MM.1S (cell line): ENCODE measurements at regions not wholly inside any gene's neighbourhood (a gene's known extent, or its start where the extent isn't known, plus 50 kb on each side); places are given as distances from the start of the nearest gene placed in this dataset.

ENCODE experiments used
- DNase-seq: peaks from one replicate; pipeline ENCODE4 v3.0.0-alpha.2; 2015
- H2AFZ ChIP-seq: fragments of 300-600 bp; sonication (generic); 2 replicates; pipeline ENCODE4 v1.6.0; 2016; ENCODE audit warnings: antibody characterized with exemption, low read length
- H3F3A ChIP-seq: fragments of 300-600 bp; sonication (generic); 2 replicates; pipeline ENCODE4 v1.6.1; 2016; ENCODE audit warnings: mild to moderate bottlenecking, antibody characterized with exemption, low read length, moderate library complexity, mixed read lengths; ENCODE audit not compliant: insufficient read depth
- H3K27ac ChIP-seq: fragments of 300-600 bp; sonication (generic); 2 replicates; pipeline ENCODE4 v1.5.1; 2016; ENCODE audit warnings: mild to moderate bottlenecking, low read length
- H3K27me3 ChIP-seq: fragments of 300-600 bp; sonication (generic); replicated peaks from 2 replicates; pipeline ENCODE4 v1.6.0; 2016; ENCODE audit warnings: low read length; ENCODE audit not compliant: insufficient read depth
- H3K36me3 ChIP-seq: fragments of 300-600 bp; sonication (generic); replicated peaks from 2 replicates; pipeline ENCODE4 v1.6.1; 2016; ENCODE audit warnings: mild to moderate bottlenecking, low read length, mixed read lengths; ENCODE audit not compliant: insufficient read depth
- H3K4me1 ChIP-seq: fragments of 300-600 bp; sonication (generic); 2 replicates; pipeline ENCODE4 v1.6.1; 2016; ENCODE audit warnings: low read length, mixed read lengths
- H3K4me2 ChIP-seq: fragments of 300-600 bp; sonication (generic); 2 replicates; pipeline ENCODE4 v1.6.0; 2016; ENCODE audit warnings: low read depth, low read length
- H3K4me3 ChIP-seq: fragments of 300-600 bp; sonication (generic); 2 replicates; pipeline ENCODE4 v1.5.1; 2016; ENCODE audit warnings: low read length, mixed read lengths
- H3K79me2 ChIP-seq: fragments of 300-600 bp; sonication (generic); 2 replicates; pipeline ENCODE4 v1.6.1; 2016; ENCODE audit warnings: mixed run types, low read length, mixed read lengths
- H3K9ac ChIP-seq: fragments of 300-600 bp; sonication (generic); 2 replicates; pipeline ENCODE4 v1.6.1; 2016; ENCODE audit warnings: low read length, mixed read lengths
- H3K9me2 ChIP-seq: fragments of 300-600 bp; sonication (generic); replicated peaks from 2 replicates; pipeline ENCODE4 v1.6.1; 2016; ENCODE audit warnings: mild to moderate bottlenecking, low read length, mixed read lengths; ENCODE audit not compliant: insufficient read depth
- H3K9me3 ChIP-seq: fragments of 300-600 bp; sonication (generic); replicated peaks from 2 replicates; pipeline ENCODE4 v1.6.1; 2016; ENCODE audit warnings: mild to moderate bottlenecking, low read length, mixed read lengths; ENCODE audit not compliant: insufficient read depth
- H4K20me1 ChIP-seq: fragments of 300-600 bp; sonication (generic); 2 replicates; pipeline ENCODE4 v1.6.1; 2016; ENCODE audit warnings: mild to moderate bottlenecking, low read length, moderate library complexity, mixed read lengths; ENCODE audit not compliant: insufficient read depth
- EZH2 ChIP-seq: fragments of 300-600 bp; sonication (generic); optimal IDR thresholded peaks from 2 replicates; pipeline ENCODE3; 2017; ENCODE audit warnings: low read depth, mild to moderate bottlenecking, antibody characterized with exemption, low read length, mixed read lengths
- EZH2phosphoT487 ChIP-seq: fragments of 300-600 bp; sonication (generic); IDR thresholded peaks from 2 replicates; pipeline ENCODE4 v1.6.1; 2018; ENCODE audit warnings: antibody characterized with exemption, low read length
- TF ChIP-seq, protein P1 (sequence below): fragments of 300-600 bp; sonication (generic); IDR thresholded peaks from 2 replicates; pipeline ENCODE4 v1.5.1; 2016; ENCODE audit warnings: antibody characterized with exemption, low read length, mixed read lengths

DNA sequence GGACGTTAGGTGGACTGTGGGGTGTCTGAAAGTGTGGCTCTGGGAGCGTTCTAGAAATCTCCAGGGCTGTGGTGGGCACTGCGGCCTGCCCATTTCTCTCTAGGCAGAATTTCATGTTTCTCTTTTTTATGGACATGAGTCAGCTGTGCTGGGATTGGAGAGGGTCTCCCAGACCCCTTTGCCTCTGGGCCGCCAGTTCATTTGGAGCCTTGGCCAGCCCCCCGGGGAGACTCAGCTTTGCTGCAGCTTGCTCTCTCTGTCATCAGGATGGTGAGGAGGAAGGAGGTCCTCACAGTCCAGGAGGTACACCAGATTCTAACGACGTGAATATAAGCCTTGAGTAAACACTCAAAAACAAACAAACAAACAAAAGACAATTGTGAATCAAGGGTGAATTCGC lies 149.6 kb upstream of the RGMA start:
- Histone ChIP-seq H3F3A (no peaks in the 10 kb centered on the region), H4K20me1 (no peaks in the 10 kb centered on the region), H3K9me2 (no peaks in the 10 kb centered on the region), H3K27me3 (no peaks in the 10 kb centered on the region), H3K9ac (no peak overlapping the region), H3K36me3 (no peaks in the 10 kb centered on the region), H2AFZ (no peak overlapping the region), H3K9me3 (no peaks in the 10 kb centered on the region), H3K79me2 (no peaks in the 10 kb centered on the region), H3K27ac (no peak overlapping the region), H3K4me1 (no peaks in the 10 kb centered on the region), H3K4me3 (no peak overlapping the region), H3K4me2 (no peak overlapping the region)
- no peak for DNase-seq
- no peak for TF ChIP-seq EZH2
- no peak for TF ChIP-seq EZH2phosphoT487
- TF ChIP-seq, protein P1, sequence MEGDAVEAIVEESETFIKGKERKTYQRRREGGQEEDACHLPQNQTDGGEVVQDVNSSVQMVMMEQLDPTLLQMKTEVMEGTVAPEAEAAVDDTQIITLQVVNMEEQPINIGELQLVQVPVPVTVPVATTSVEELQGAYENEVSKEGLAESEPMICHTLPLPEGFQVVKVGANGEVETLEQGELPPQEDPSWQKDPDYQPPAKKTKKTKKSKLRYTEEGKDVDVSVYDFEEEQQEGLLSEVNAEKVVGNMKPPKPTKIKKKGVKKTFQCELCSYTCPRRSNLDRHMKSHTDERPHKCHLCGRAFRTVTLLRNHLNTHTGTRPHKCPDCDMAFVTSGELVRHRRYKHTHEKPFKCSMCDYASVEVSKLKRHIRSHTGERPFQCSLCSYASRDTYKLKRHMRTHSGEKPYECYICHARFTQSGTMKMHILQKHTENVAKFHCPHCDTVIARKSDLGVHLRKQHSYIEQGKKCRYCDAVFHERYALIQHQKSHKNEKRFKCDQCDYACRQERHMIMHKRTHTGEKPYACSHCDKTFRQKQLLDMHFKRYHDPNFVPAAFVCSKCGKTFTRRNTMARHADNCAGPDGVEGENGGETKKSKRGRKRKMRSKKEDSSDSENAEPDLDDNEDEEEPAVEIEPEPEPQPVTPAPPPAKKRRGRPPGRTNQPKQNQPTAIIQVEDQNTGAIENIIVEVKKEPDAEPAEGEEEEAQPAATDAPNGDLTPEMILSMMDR = no peak

DNA sequence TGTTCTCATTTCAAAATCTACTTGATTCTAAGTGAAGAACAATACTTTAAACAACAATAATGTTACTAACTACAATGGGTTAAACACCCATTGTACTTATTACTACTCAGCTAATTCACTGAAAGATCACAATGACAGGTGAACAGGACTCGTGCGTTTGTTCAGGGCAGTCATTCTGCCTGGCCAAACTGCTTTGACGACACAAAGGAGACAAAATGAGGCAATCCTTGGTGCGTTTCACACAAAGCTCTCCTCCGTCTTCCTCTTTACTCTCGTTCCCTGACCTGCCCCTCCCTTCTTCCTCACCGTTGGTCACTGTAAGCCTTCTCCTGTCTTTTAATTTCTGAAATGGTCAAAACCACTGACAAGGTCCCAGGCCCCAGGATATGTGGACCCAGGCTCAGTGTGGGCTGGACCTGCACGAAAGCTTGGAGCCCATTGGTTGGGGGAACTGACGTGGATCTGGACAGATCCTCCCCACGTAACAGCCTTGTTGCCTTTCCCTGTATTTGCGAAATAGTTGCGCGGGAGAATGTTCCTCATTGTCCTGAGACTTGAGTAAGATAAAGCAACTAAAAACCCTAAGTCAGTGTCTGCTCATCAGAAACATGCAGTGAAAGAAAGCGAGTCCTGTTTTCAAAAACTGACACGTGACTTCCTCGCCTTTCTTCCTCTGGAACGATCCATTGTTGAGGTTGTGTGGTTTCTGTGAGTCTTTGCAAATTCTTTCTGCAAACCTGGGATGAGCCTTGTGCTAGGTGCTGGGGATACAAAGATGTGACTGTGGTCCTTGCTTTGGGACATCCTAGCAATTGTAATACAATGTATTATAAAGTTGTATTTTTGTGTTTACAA lies 147.1 kb upstream of the RGMA start:
- no peak overlapping the region for H3K4me3 ChIP-seq
- H3K9me3 ChIP-seq = no peaks in the 10 kb centered on the region
- DNase-seq = no peak
- no peak overlapping the region for H2AFZ ChIP-seq
- no peak overlapping the region for H3K9ac ChIP-seq
- H3K27ac ChIP-seq = no peak overlapping the region
- H3K9me2 ChIP-seq = no peaks in the 10 kb centered on the region
- H3K27me3 ChIP-seq = no peaks in the 10 kb centered on the region
- no peaks in the 10 kb centered on the region for H3K79me2 ChIP-seq
- H3K36me3 ChIP-seq = no peaks in the 10 kb centered on the region
- TF ChIP-seq EZH2phosphoT487 = no peak
- TF ChIP-seq, protein P1 = no peak
- TF ChIP-seq EZH2 = no peak
- no peaks in the 10 kb centered on the region for H3K4me1 ChIP-seq
- no peak overlapping the region for H3K4me2 ChIP-seq
- no peaks in the 10 kb centered on the region for H4K20me1 ChIP-seq
- no peaks in the 10 kb centered on the region for H3F3A ChIP-seq

DNA sequence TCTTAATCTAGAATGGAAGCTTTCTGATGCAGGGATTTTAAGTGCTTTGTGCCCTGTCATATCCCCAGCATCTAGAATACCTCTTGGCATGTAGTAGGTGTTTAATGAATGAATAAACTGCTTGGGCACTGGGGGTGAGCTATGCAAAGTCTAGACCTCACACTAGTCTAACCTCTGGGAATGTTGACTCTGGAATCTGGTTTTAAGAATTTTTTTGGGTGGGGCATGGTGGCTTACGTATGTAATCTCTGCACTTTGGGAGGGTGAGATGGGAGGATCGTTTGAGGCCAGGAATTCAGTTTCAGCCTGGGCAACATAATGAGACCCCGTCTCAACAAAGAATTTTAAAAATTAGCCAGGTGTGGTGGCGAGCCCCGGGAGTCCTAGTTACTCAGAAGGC lies 146.3 kb upstream of the RGMA start:
- Histone ChIP-seq H3K79me2 (no peaks in the 10 kb centered on the region), H4K20me1 (no peaks in the 10 kb centered on the region), H3K9me2 (no peaks in the 10 kb centered on the region), H3F3A (no peaks in the 10 kb centered on the region), H3K27me3 (no peaks in the 10 kb centered on the region), H3K36me3 (no peaks in the 10 kb centered on the region), H2AFZ (no peak overlapping the region), H3K9me3 (no peaks in the 10 kb centered on the region), H3K4me1 (no peaks in the 10 kb centered on the region), H3K4me2 (no peak overlapping the region), H3K9ac (no peak overlapping the region), H3K27ac (no peak overlapping the region), H3K4me3 (no peak overlapping the region)
- DNase-seq = no peak
- TF ChIP-seq, protein P1 = no peak
- no peak for TF ChIP-seq EZH2
- TF ChIP-seq EZH2phosphoT487 = no peak
